ENCODE measurements at regions not wholly inside any gene's neighbourhood (a gene's known extent, or its start where the extent isn't known, plus 50 kb on each side); places are given as distances from the start of the nearest gene placed in this dataset.

DNA sequence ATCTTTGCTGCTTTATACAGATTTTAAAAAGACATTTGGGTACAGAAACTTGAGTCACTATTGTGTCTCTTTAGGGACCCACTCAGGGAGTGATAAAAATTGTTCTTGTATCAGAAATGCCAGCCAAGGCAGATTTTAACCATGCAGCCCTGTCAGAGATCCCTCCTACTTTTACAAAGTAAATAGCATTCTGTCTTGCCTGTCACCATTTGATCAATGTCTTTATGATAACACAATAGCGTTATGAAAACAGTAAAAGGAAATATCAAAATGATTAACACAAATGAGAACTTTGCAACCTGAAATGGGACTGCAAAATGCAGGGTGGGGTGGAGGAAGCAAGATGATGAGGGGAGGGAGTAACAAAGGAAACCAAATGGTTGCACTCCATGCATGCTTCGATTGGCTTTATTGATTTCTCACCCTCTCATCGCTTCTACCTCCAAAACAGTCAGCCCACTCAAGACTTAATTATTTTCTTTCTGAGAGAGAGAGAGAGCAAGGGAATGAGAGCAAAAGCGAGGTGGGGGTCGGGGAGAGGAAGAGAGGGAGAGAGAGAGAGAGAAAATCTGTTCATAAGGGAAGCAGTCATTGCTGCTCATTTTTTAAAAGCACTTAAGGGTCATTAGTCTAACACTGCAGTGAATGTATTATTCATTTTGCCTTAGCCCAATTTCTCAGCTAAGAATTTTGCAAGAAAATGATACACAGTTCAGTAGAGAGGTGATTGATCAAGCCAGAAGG lies 576.5 kb downstream of the CSNK1G3 start:
- intact Hi-C loops (cut with micrococcal nuclease; ENCODE audit: unreplicated experiment), result no loop called here
- TF ChIP-seq EZH2phosphoT487 (IDR thresholded peaks at IDR 0.05; ENCODE audit: borderline replicate concordance, low read depth, low read length), result no peak
- TF ChIP-seq, protein P1, sequence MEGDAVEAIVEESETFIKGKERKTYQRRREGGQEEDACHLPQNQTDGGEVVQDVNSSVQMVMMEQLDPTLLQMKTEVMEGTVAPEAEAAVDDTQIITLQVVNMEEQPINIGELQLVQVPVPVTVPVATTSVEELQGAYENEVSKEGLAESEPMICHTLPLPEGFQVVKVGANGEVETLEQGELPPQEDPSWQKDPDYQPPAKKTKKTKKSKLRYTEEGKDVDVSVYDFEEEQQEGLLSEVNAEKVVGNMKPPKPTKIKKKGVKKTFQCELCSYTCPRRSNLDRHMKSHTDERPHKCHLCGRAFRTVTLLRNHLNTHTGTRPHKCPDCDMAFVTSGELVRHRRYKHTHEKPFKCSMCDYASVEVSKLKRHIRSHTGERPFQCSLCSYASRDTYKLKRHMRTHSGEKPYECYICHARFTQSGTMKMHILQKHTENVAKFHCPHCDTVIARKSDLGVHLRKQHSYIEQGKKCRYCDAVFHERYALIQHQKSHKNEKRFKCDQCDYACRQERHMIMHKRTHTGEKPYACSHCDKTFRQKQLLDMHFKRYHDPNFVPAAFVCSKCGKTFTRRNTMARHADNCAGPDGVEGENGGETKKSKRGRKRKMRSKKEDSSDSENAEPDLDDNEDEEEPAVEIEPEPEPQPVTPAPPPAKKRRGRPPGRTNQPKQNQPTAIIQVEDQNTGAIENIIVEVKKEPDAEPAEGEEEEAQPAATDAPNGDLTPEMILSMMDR (conservative IDR thresholded peaks at IDR 0.05; ENCODE audit: low read length), result no peak
- H3K4me2 ChIP-seq (ENCODE audit: low read length), result no peak overlapping the region
- DNase-seq (ENCODE audit: low spot score), result no peak
- H3K79me2 ChIP-seq (ENCODE audit: insufficient read depth, low read depth, low read length), result no peaks in the 10 kb centered on the region
- no peaks in the 10 kb centered on the region for H3K4me1 ChIP-seq (ENCODE audit: insufficient read depth, low read length, poor library complexity, severe bottlenecking)
- no peaks in the 10 kb centered on the region for H3K36me3 ChIP-seq (ENCODE audit: insufficient read depth, low read length)
- no peaks in the 10 kb centered on the region for H3K9me3 ChIP-seq (ENCODE audit: low read length)
- no peaks in the 10 kb centered on the region for H3K9me2 ChIP-seq (ENCODE audit: insufficient read depth, low read length)
- H3K27ac ChIP-seq (ENCODE audit: low read depth, low read length, poor library complexity, severe bottlenecking), result no peak overlapping the region
- no peak overlapping the region for H3K4me3 ChIP-seq (ENCODE audit: low read depth, low read length, poor library complexity, severe bottlenecking)
- ChIA-PET POLR2A (interaction anchor here (0.7 to 1.8 kb wide), 4 partner anchors 9 to 28 kb away, joined by 3 to 7 read pairs (median 4); no protein-coding TSS in a partner anchor), CTCF (ENCODE audit: unreplicated experiment) (no interaction called here)
- no peaks in the 10 kb centered on the region for H4K20me1 ChIP-seq (ENCODE audit: insufficient read depth, low read length)
- no peak overlapping the region for H2AFZ ChIP-seq (ENCODE audit: low read length)
- no TSS peak for BruUV-seq (replicated peaks)

DNA sequence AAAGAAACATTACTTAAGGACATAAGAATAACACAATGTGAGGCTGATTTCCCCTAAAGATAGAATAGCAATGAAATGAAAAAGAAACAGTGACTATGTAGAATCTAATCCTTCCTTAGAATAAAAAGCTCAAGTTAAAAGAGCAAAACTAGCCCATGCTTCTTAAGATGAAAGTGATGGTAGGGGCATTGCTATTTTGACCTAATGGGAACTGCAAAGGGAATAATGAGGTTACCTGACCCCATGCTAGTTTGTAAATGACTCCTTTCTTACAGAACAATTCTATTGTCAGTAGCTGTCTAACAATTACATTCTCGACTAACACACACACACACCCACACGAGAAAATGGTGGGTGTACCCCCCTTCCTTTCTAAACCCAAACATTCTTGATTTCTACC lies 575.8 kb downstream of the CSNK1G3 start:
- no peak overlapping the region for H3K27ac ChIP-seq (ENCODE audit: low read depth, low read length, poor library complexity, severe bottlenecking)
- H3K4me3 ChIP-seq (ENCODE audit: low read depth, low read length, poor library complexity, severe bottlenecking), result no peak overlapping the region
- H4K20me1 ChIP-seq (ENCODE audit: insufficient read depth, low read length), result no peaks in the 10 kb centered on the region
- ChIA-PET CTCF (ENCODE audit: unreplicated experiment) (no interaction called here), POLR2A (interaction anchor here (0.5 to 1.8 kb wide), 6 partner anchors 9 to 333 kb away, joined by 3 to 6 read pairs (median 4); no protein-coding TSS in a partner anchor)
- H3K4me2 ChIP-seq (ENCODE audit: low read length), result no peak overlapping the region
- TF ChIP-seq EZH2phosphoT487 (IDR thresholded peaks at IDR 0.05; ENCODE audit: borderline replicate concordance, low read depth, low read length), result no peak
- TF ChIP-seq, protein P1 (conservative IDR thresholded peaks at IDR 0.05; ENCODE audit: low read length), result no peak
- no peak overlapping the region for H2AFZ ChIP-seq (ENCODE audit: low read length)
- H3K9me3 ChIP-seq (ENCODE audit: low read length), result no peaks in the 10 kb centered on the region
- intact Hi-C loops (cut with micrococcal nuclease; ENCODE audit: unreplicated experiment), result no loop called here
- no peaks in the 10 kb centered on the region for H3K9me2 ChIP-seq (ENCODE audit: insufficient read depth, low read length)
- no peaks in the 10 kb centered on the region for H3K79me2 ChIP-seq (ENCODE audit: insufficient read depth, low read depth, low read length)
- BruUV-seq (replicated peaks), result no TSS peak
- H3K4me1 ChIP-seq (ENCODE audit: insufficient read depth, low read length, poor library complexity, severe bottlenecking), result no peaks in the 10 kb centered on the region
- no peak for DNase-seq (ENCODE audit: low spot score)
- H3K36me3 ChIP-seq (ENCODE audit: insufficient read depth, low read length), result no peaks in the 10 kb centered on the region

DNA sequence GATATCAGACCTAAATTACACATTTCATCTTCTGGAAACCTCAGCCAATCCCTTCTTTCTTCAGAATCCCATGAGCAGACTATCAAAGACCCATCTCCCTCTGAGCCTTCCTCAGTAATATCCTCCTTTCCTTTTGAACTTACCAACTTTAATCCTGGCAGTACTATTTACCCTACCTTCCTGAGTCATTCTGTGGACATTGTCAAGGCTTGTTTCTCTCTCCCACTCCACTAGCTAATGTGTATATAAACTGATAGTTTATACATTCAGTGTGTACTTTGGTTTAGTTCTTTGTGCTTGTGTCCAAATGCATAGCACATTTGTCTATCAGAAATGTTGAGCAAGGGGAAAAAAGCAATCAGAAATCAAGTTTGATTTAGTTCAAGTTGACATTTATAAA lies 568.3 kb downstream of the CSNK1G3 start:
- intact Hi-C loops (cut with micrococcal nuclease; ENCODE audit: unreplicated experiment), result no loop called here
- H2AFZ ChIP-seq (ENCODE audit: low read length), result no peak overlapping the region
- no peak overlapping the region for H3K27ac ChIP-seq (ENCODE audit: low read depth, low read length, poor library complexity, severe bottlenecking)
- H3K4me2 ChIP-seq (ENCODE audit: low read length), result no peak overlapping the region
- no peaks in the 10 kb centered on the region for H3K9me2 ChIP-seq (ENCODE audit: insufficient read depth, low read length)
- BruUV-seq (replicated peaks), result no TSS peak
- DNase-seq (ENCODE audit: low spot score), result no peak
- H3K79me2 ChIP-seq (ENCODE audit: insufficient read depth, low read depth, low read length), result no peaks in the 10 kb centered on the region
- no peak overlapping the region for H3K4me3 ChIP-seq (ENCODE audit: low read depth, low read length, poor library complexity, severe bottlenecking)
- peaks cover 18% of the 10 kb centered on the region for H3K4me1 ChIP-seq (ENCODE audit: insufficient read depth, low read length, poor library complexity, severe bottlenecking)
- H3K36me3 ChIP-seq (ENCODE audit: insufficient read depth, low read length), result no peaks in the 10 kb centered on the region
- ChIA-PET POLR2A (interaction anchor here (0.7 to 1.8 kb wide), 3 partner anchors 9 to 400 kb away, joined by 3 to 7 read pairs (median 3); no protein-coding TSS in a partner anchor), CTCF (ENCODE audit: unreplicated experiment) (no interaction called here)
- no peaks in the 10 kb centered on the region for H4K20me1 ChIP-seq (ENCODE audit: insufficient read depth, low read length)
- TF ChIP-seq, protein P1 (conservative IDR thresholded peaks at IDR 0.05; ENCODE audit: low read length), result no peak
- no peak for TF ChIP-seq EZH2phosphoT487 (IDR thresholded peaks at IDR 0.05; ENCODE audit: borderline replicate concordance, low read depth, low read length)
- H3K9me3 ChIP-seq (ENCODE audit: low read length), result no peaks in the 10 kb centered on the region
